ENCODE measurements at regions not wholly inside any gene's neighbourhood (a gene's known extent, or its start where the extent isn't known, plus 50 kb on each side); places are given as distances from the start of the nearest gene placed in this dataset.
"Not testable (repeated sequence)": the region's sequence is repeated elsewhere in the genome, so short reads cannot be mapped to it uniquely, and the experiment has no call there.

GRCh38 chr20:26308961-26309360, 612.3 kb upstream of the ZNF337 start:
- no peaks in the 10 kb centered on the region for H3K9me3 ChIP-seq
- intact Hi-C loops (cut with DNase I): no loop called here
- no peak overlapping the region for H3K4me3 ChIP-seq
- H3K4me1 ChIP-seq: no peaks in the 10 kb centered on the region
- ATAC-seq (no peak), DNase-seq (no peak)
- TF ChIP-seq CTCF (IDR thresholded peaks at IDR 0.05): no peak
- H3K27me3 ChIP-seq (ENCODE audit: insufficient read depth in 3 of 3, low read length in 2 of 3): no peaks in the 10 kb centered on the region
- WGBS, 3 donors: 78 to 81% (median 80%) methylated on average over 2 of the region's 2 CpGs
- no peaks in the 10 kb centered on the region for H3K36me3 ChIP-seq (ENCODE audit: insufficient read depth in 1 of 2, low read depth in 1 of 2)
- H3K27ac ChIP-seq: no peak overlapping the region

GRCh38 chr20:26295006-26295405, 598.4 kb upstream of the ZNF337 start:
- Histone ChIP-seq H3K9me3 (no peaks in the 10 kb centered on the region), H3K4me1 (no peaks in the 10 kb centered on the region), H3K27ac (no peak overlapping the region), H3K36me3 (ENCODE audit: insufficient read depth in 1 of 2, low read depth in 1 of 2) (no peaks in the 10 kb centered on the region), H3K4me3 (no peak overlapping the region), H3K27me3 (ENCODE audit: insufficient read depth in 3 of 3, low read length in 2 of 3) (no peaks in the 10 kb centered on the region)
- DNase-seq (no peak), ATAC-seq (no peak)
- 95 to 96% (median 96%) methylated on average over 5 of the region's 5 CpGs for WGBS, 3 donors
- intact Hi-C loops (cut with DNase I): no loop called here
- no peak for TF ChIP-seq CTCF (IDR thresholded peaks at IDR 0.05)

GRCh38 chr20:26288379-26289061, 591.9 kb upstream of the ZNF337 start:
- DNase-seq; H3K27ac ChIP-seq; H3K4me3 ChIP-seq; H3K27me3 ChIP-seq (ENCODE audit: insufficient read depth in 3 of 3, low read length in 2 of 3); H3K36me3 ChIP-seq (ENCODE audit: insufficient read depth in 1 of 2, low read depth in 1 of 2); intact Hi-C loops (cut with DNase I); ATAC-seq; H3K9me3 ChIP-seq; H3K4me1 ChIP-seq: not testable (repeated sequence)
- 85 to 87% (median 86%) methylated on average over 7 of the region's 7 CpGs for WGBS, 3 donors

- intact Hi-C loops (cut with DNase I): no loop called here
- Histone ChIP-seq H3K36me3 (ENCODE audit: insufficient read depth in 1 of 2, low read depth in 1 of 2) (no peaks in the 10 kb centered on the region), H3K27me3 (ENCODE audit: insufficient read depth in 3 of 3, low read length in 2 of 3) (peaks cover 0 to 2% (median 0%) of the 10 kb centered on the region in 3 donors), H3K27ac (no peak overlapping the region), H3K4me3 (no peak overlapping the region), H3K4me1 (no peaks in the 10 kb centered on the region), H3K9me3 (no peaks in the 10 kb centered on the region)
- 89 to 92% (median 89%) methylated on average over 5 of the region's 5 CpGs for WGBS, 3 donors
- ATAC-seq (no peak), DNase-seq (no peak)
- TF ChIP-seq CTCF (IDR thresholded peaks at IDR 0.05): no peak
Measured at GRCh38 chr20:26279238-26279637, 582.6 kb upstream of the ZNF337 start.

- no peaks in the 10 kb centered on the region for H3K9me3 ChIP-seq
- no peak for TF ChIP-seq CTCF (IDR thresholded peaks at IDR 0.05)
- no peak overlapping the region for H3K27ac ChIP-seq
- DNase-seq (no peak), ATAC-seq (no peak)
- no peaks in the 10 kb centered on the region for H3K36me3 ChIP-seq (ENCODE audit: insufficient read depth in 1 of 2, low read depth in 1 of 2)
- H3K27me3 ChIP-seq (ENCODE audit: insufficient read depth in 3 of 3, low read length in 2 of 3): peaks cover 0 to 2% (median 0%) of the 10 kb centered on the region in 3 donors
- WGBS, 3 donors: 76 to 83% (median 79%) methylated on average over 21 of the region's 21 CpGs
- intact Hi-C loops (cut with DNase I): no loop called here
- no peaks in the 10 kb centered on the region for H3K4me1 ChIP-seq
- H3K4me3 ChIP-seq: no peak overlapping the region
Measured at GRCh38 chr20:26277339-26277738, 580.7 kb upstream of the ZNF337 start.
